ENCODE measurements at regions not wholly inside any gene's neighbourhood (a gene's known extent, or its start where the extent isn't known, plus 50 kb on each side); places are given as distances from the start of the nearest gene placed in this dataset.
"Not testable (repeated sequence)": the region's sequence is repeated elsewhere in the genome, so short reads cannot be mapped to it uniquely, and the experiment has no call there.

DNA sequence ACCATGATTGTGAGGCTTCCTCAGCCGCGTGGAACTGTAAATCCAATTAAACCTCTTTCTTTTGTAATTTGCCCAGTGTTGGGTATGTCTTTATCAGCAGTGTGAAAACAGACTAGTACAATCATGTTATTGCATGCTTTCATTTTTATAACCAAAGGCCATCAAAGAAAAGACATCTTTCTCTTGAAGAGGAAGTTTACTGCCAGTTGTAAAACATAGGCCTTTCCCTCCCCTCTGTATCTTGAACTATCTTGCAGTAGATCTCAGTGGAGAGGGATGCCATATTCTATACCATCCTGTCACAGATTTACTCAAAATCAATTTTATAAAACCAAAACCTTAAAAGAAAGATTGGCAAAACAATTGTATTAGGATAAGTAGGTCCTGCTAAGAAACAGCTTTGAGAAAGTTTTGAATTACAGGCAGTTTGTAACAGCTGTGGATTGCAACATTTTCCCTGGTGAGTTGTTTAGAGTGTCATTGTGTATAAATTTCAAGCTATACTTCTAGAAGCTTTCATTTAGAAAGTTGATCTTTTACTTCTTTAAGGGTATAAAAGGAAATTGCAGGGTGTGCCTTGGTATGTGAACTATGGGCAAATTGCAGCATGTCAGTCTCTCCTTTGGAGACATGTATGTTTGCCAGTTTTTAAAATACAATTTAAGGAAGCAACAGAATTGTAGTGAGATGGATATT is 128.0 kb downstream of the ATP23 start:
- DNase-seq, result no peak

DNA sequence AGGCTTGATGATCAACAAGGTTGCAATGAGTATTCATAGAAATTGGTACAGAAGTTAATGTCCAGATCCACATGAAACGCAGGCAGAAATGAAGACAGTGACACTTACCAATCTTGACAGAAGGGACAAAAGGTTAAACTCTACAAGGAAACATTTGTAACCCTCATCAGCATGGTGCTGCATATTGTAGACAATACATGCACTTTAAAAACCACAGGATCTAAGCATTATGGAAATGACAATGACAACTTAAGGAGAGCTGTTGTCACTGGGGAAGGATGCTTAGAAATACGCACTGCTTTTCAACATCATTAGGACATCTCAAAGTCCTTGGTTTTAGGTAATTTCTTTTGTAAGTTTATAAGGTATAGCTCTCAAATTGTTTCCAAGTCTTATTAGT is 130.6 kb downstream of the ATP23 start:
- DNase-seq, result no peak

DNA sequence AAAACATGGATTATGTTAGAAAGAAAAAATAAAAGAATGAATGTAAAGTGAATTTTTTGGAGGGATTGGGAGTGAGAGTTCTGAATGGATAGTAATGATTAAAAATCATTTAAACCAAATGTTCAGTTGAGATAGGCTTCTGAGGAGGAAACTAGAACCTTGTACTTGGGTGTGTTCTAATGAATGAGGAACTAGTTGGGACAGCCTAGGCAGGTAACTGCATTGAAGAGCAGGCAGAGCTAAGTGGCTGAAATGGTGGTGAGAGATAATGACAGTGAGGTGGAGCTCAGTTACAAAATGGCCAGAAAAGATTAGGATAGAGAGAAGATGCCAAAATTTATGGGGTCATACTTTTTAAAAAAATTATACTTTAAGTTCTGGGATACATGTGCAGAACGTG is 132.9 kb downstream of the ATP23 start:
- no peak for DNase-seq

DNA sequence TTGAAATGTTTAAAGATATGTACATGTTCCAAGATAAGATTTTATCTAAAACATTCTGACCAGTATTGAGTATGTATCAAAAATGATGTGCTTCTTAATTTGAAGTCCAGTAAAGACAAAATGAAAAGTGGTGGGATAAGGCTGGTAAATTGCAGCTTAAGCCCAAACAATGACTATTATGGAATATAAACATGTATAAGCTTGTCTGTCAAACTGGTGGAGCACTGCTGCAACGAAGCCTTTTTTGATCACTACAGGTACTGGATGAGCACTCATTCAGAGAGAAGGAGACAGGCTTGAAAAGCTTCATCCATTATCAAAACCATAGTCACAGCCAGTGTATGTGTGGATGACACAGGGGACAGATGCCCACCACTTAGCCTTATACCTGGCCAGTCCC is 138.4 kb downstream of the ATP23 start:
- no peak for DNase-seq

DNA sequence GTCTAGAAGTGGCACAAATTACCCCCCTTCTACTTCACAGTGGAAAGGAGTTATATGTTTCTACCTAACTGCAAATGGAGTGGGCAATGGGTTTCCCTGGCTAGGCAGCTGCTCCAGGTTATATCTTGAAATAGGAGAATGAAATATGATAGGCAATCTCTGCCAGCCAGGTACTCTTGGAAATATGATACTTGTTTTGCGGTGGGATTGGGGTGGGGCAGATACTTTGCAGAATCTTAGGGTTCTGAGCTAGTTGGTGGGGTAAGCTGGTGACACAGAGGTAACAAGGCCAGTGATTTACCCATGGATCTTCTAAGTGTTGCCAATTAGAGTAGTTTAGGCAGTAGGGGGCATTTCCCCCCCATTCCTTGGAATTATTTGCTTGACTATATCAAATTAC is 140.1 kb downstream of the ATP23 start:
- no peak for DNase-seq

DNA sequence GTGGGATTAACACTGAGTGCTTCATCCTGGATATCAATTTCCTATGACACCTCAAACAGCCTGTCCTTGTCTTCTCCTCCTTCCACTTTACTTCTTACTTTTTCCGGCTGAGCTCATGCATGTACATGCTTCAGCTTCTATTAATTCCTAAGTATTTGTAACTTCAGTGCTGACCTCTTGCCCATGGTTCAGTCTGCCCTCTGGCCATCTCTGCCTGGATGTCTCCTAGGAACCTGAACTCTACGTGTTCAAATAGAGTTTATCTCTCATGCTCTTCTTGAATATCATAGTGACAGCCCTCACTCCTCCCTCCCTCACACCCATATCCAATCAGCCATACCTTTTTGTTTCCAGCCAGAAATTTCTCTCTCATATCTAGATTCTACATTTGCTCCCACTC is 141.6 kb downstream of the ATP23 start:
- no peak for DNase-seq

DNA sequence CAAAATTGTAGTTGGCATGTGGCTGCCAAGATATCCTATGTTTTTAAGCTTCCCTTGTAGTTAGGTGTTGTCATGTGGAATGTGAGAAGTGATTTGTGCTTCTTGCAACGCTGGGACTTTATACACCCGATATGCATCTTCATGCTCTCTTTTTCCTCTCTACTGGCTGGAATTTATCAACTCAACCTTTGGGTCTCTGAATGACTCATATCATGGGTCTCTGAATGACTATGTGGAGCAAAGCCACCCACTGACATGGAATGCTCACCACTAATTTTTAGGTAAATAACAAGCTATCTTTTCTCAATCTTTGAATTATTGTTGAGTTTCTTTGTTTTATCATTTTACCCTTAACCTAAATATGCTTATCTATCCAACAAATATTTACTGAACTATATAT is 144.6 kb downstream of the ATP23 start:
- DNase-seq, result no peak

DNA sequence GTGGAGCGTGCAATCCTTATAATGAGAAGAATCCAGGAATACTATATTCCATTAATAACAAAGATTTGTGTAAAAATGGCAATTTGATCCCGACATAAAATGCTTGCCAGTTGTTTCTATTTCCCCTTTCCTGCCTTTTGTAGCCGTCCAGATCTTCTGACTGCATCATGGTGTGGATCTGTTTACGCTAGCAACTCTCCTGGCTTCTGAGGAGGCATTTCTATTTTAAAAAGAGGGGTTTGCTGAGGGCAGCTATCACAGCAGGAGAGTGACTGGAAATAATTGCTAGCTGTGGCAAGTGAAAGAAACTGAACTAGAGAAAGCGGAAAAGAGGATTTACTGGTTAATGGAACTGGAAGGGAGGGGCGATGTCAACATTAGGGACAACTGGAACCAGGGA is 145.6 kb downstream of the ATP23 start:
- no peak for DNase-seq

DNA sequence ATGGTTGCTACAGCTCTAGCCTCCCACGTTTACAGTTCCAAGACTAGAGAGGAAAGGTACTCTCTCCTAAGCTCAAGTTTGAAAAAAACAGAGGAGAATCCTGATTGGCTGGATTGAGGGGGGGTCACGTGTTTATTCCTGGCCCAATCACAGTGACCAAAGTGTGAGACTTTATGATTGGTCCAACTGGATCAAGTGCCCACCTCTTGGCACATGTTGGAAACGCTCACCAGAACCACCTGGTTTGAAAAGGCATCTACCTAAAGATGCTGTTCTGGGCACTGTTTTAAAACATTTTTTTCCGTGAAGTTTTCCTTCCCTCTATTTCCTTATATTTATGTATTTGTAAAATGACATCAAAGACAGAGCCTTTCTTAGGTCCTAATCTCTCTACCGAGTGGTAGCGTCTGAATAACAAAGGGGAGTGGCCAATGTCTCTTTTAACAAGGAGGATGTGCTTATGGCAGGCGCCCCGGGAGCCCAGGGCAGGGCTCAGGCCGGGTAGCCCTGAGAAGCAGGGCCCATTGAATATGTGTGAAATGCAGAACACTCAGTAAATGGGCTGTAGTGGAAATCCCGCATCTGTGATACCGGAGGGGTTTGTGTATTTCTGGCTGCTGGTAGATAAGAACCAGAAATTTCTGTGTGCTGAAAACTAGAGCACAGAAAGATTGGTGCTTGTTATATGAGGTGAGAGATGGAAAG is 146.2 kb downstream of the ATP23 start:
- no peak for DNase-seq

DNA sequence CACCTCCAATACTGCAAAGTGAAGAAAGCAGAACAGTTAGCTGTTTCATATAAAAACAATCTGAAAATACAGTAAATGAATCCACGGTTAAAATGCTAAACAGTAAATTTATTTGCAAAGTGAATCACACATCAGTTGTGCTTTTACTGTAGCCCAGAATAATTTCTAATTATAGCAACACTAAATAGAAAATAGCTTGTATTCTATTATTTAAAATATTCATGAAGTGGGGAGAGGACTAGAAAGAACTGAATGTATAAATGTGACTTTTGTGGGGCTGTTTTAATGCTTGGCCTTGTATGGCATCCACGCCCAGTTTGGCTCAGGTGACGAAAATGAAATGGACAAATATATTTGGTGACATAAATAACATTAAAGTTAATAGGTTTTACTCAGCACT is 148.2 kb downstream of the ATP23 start:
- DNase-seq, result no peak

DNA sequence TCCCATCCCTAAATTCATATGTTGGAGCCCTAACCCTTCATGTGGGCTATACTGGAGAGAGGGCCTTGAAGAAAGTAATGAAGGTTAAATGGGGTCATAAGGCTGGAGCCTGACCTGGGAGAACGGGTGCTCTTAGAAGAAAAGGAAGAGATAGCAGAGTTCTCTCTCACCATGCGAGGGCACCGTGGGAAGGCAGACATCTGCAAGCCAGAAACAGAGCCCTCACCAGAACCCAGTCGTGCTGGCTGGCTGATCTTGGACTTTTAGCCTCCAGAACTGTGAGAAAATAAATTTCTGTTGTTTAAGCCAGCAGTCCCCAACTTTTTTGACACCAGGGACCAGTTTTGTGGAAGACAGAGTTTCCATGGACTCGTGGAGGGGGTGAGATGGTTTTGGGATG is 149.3 kb downstream of the ATP23 start:
- DNase-seq, result no peak

DNA sequence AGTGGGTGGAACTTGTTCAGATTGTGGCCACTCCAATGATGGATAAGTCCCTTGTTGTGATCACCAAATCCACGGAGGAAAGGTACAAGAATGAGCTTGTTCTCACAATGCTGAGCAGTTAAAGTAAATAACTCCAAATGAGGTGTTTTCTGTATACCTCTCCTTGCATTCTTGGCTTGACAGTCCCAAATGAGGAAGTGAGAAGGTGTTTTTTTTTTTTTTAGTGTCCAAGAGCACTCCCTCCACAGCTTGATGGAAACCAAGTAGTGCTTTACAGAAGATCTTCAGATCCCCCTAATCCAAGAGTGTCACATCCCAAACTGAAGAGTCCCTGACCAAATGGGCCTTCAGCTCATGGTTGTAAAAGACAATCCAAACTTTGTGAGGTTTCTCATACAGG is 153.6 kb downstream of the ATP23 start:
- DNase-seq, result no peak

DNA sequence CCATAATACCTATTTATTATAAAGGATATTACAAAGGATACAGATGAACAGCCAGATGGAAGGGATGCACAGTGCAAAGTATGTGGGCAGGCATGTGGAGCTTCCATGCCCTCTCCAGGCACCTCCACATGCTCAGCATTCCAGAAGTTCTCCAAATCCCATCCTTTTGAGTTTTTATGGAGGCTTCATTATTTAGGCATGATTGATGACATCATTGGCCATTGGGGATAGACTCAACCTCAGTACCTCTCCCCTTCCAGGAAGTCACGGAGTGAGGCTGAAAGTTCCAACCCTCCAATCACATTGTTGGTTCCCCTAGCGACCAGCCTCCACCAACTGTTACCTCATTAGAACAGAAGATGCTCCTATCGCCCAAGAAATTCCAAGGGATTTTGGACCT is 156.4 kb downstream of the ATP23 start:
- DNase-seq, result no peak

DNA sequence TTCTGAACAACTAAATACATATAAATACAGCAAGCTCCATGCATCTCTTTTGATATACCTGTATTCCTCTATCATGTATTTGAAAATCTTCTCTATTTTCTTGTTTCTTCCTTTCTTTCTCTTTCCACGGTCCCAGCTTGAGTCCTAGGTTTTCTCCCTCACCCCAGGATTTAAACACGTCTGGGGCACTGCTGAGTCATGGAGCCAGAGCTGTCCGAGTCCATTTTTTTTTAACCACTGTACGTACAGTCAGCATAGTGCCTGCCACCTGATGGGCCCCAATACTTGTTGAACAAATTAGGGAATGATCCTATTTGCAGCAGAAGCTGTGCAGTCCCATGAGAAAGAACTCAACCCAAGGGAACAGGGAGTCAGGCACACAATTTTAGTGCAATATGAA is 158.1 kb downstream of the ATP23 start:
- no peak for DNase-seq

DNA sequence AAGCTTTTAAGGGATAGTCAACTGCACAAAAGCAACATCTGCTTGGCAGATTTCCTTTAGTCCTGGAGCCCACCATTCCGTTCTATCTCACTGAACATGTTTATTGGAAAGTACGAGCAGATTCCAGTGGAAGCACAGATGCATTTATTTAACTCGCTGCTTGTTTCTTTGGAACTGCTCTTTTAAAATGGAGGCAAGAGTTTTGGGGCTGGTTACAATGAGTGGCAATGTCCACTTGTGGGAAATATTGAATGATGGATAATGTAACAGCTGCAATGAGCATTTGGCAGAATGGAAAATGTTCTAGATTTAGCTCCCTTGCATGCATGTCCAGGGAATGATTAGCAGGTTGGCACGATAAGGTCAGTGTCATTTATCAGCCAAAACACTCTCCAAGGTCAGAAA is 163.0 kb downstream of the ATP23 start:
- DNase-seq, result no peak

DNA sequence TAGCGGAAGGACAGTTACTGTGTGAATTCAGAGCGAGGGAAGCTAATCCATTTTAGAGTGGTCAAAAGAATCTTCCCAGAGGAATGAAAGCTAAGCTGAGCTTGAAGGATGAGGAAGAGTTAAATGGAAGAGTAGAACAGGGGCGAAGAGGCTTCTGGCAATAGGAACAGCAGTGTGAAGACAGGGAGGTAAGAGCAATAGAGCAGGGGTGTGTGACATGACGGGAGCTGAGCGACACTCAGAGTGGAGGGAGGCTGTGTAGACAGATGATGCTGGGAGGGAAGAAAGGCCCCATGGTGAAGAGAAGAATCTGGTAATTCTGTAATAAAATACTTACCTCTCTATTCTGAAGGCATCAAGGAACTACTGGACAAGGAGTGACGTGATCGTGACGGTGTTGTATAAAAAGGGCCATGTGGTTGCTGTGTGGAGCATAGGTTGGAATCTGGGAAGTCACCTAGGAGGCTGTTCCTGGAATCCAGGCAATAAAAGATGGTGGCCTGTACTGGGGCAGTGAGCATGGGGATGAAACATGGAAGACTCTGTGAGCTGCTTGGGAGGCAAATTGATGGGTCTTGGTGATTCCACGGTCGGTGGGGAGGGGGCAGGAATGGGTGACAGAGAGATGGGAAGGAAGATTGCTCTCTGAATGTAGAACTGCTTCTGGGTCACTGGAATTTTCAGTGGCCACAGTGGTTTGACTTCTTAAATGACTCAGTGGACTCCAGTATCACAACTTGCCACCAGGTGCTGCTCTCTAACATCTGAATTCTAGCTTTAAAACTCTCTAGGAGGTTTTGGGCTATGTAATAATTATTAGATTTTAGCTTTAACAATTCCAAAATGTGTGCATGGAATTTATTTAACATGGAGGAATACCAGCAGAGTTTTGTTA is 164.1 kb downstream of the ATP23 start:
- DNase-seq, result no peak

DNA sequence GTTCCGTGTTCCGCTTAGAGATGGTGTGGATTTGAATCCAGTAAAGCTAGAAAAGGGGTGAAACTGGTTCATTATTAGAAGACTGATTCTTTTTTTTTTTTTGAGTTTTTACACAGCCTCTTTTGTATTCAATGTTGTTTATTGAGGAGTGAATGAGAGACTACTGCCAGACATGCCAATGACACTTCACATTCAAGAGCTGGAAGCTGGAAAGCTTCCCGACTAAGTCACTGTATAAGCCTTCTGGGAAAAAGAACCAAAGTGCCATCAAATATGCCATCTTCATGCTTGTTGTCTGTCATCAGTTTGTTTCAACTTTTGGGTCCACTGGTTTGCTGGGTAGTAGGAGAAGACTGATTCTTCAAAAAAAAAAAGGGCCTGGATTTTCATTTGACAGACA is 164.8 kb downstream of the ATP23 start:
- DNase-seq, result no peak

DNA sequence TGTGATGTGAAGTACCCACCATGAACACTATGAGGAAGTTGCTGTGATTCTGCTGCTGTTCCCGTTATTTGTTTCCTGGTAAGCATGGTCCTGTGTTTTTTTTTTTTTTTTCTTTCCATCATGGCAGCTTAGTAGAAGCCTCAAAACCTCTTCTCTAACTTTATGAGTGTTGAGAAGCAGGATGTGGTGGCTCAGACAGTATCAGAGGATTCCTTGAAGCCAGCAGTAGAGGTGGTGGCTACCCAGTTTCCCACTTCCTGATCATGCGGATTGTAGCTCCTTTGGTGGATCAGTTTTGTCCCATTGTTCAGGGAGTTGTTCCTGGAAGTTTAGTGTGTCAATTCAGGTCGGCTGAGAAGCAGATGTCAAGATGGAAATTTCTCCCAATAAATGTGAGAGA is 175.8 kb downstream of the ATP23 start:
- DNase-seq, result no peak

DNA sequence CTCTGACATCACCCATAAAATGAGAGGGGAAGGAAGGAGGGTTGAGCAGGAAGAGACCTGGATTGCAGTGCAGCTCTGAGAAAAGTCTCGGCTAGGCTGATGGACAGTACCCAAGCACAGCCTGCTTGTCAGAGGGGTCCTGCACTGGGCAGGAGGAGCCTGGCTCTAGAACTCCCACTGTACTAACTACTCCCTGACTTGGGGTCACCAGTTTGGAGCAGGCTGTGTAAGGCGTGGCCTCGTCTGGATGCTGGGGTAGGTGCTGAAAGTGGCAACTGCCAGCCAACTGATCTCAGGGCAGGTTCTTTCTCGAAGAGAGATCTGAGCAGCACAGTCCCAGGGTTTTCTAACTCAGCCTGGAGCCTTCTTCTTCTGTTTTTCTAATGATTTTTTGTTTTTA is 176.3 kb downstream of the ATP23 start:
- no peak for DNase-seq

DNA sequence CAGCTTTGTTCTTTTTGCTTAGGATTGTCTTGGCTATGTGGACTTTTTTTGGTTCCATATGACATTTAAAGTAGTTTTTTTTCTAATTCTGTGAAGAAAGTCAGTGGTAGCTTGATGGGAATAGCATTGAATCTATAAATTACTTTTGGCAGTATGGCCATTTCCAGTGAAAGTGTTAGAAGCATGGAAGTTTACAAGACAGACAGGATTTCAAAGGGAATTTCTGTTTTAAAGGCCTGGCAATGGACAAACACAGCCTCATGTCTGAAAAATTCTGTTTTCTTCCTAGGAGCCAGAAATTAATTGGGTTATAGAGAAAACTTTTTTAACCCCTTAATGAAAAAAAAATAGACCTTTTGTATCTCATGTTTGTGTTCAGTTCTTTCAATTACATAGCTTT is 184.4 kb downstream of the ATP23 start:
- not testable (repeated sequence) for DNase-seq

DNA sequence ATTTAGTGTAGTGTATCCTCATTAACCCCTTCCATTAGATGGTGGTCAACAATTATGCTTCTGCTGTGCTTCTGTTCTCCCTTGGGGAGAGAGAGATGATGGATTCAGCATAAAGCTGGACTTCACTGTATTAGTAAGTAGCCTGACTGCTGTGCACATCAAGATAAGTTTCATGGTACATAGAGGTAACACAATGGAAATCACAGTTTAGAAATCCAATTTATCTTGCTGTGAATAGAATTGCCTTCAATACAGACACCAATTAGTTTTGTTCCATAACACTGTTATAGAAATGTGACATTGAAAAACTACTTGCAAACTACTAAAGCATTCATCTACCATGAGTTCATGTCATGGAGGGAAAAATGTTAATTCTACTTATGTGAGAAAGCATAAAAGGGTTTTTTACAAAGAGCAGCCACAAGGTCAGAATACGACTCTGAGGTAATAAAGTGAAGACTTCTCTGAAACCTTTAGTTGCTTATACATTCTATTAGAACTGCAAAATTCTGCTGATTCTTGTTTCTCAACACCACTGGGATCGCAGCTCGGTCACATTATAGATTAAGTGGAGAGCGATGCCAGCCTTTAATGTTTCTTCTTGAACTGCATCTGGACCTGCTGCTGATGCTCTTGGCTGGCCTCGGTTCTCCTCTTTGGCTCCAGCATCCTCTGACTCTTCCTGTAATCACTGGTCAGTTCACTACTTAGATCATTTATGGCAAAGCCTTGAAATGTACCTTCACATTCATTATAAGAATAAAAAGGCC is 190.8 kb downstream of the ATP23 start:
- DNase-seq, result no peak

DNA sequence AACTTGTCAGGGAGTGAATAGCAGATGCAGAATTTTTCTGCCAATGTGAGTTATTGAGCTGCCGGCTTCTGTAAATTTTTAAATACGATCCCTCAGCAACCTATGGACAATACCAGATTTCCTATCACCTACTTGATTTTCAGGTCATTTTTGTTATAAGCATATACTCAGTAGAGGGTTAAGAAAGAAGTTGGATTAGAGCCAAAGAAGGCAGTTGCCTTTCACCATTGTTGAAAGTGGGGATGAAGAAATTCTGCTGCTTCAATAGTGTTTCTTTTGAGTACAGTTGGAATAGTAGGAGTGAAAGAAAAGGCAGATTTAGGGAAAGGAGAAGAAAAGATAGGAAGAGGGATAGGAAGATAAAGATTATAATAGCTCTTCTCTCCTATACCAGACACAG is 197.1 kb downstream of the ATP23 start:
- DNase-seq, result no peak

DNA sequence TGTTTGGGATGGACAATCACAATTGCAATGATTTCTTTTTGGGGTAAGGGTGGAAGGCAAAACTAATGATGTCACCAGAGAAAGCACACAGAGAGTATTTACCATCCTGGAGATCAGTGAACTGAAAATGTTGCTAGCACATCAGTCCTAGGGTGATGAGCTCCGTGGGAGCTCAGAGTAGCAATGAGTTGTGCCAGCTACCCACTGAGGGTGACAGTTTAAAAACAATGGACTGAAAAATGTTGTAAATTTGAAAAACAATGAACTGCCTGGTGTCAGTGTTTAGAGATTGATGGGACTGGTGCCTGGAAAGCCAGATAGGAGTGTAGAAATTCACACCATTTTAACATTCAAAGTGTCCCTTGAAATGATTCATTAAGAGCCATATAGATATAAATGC is 198.5 kb downstream of the ATP23 start:
- DNase-seq, result no peak
